Gastrocnemius medialis (tissue), 4 donors: ENCODE measurements at regions not wholly inside any gene's neighbourhood (a gene's known extent, or its start where the extent isn't known, plus 50 kb on each side); places are given as distances from the start of the nearest gene placed in this dataset.
"Not testable (repeated sequence)": the region's sequence is repeated elsewhere in the genome, so short reads cannot be mapped to it uniquely, and the experiment has no call there.

Experiments
- ATAC-seq, 2 donors: fragments of 150-250 bp; one replicate each; pipeline ENCODE4 v1.9.1; 2016
- DNase-seq, 2 donors: peaks; one replicate each; pipeline ENCODE4 v3.0.0-alpha.2; 2019
- H3K27ac ChIP-seq, 4 donors: fragments of 200-600 bp; sonication (generic); 1 replicate in 1 of 4; 2 replicates in 3 of 4; pipeline ENCODE4 v1.5.1; 2016 to 2018; ENCODE audit warnings: mild to moderate bottlenecking in 2 of 4, moderate library complexity in 1 of 4
- H3K27me3 ChIP-seq, 3 donors: fragments of 200-600 bp; sonication (generic) in 2 of 3; 1 replicate in 1 of 3; 2 replicates in 2 of 3; pipeline versions ENCODE4 v1.5.1 to v1.6.0; 2016 to 2019; ENCODE audit warnings: mild to moderate bottlenecking in 1 of 3, moderate library complexity in 1 of 3
- H3K36me3 ChIP-seq, 2 donors: fragments of 200-600 bp; sonication (generic) in 1 of 2; one replicate each; pipeline ENCODE4 v1.5.1; 2017 to 2018
- H3K4me1 ChIP-seq, 2 donors: fragments of 200-600 bp; sonication (generic) in 1 of 2; one replicate each; pipeline ENCODE4 v1.5.1; 2016 to 2017; ENCODE audit warnings: mild to moderate bottlenecking in 2 of 2
- H3K4me3 ChIP-seq, 4 donors: fragments of 200-600 bp; sonication (generic) in 3 of 4; 1 replicate in 1 of 4; 2 replicates in 3 of 4; pipeline ENCODE4 v1.5.1; 2016 to 2019; ENCODE audit warnings: mild to moderate bottlenecking in 2 of 4
- H3K9me3 ChIP-seq, 3 donors: fragments of 200-600 bp; sonication (generic) in 2 of 3; 1 replicate in 1 of 3; 2 replicates in 2 of 3; pipeline ENCODE4 v1.5.1; 2016 to 2019
- CTCF ChIP-seq, 5 experiments: fragments of 450-650 bp in 3 of 5; fragments of 200-600 bp in 2 of 5; sonication (generic) in 2 of 5; IDR thresholded peaks in 4 of 5; conservative IDR thresholded peaks in 1 of 5; 1 replicate in 4 of 5; 2 replicates in 1 of 5; pipeline ENCODE4 v1.5.1; 2016 to 2019; ENCODE audit warnings: antibody characterized with exemption in 5 of 5, mild to moderate bottlenecking in 3 of 5, moderate library complexity in 3 of 5
- POLR2A ChIP-seq, 2 donors: fragments of 450-650 bp; IDR thresholded peaks; one replicate each; pipeline ENCODE4 v1.6.1; 2017; ENCODE audit warnings: antibody characterized with exemption in 2 of 2, mild to moderate bottlenecking in 2 of 2, moderate library complexity in 2 of 2
- in situ Hi-C, 4 donors: fragments of 200-750 bp; cut with MboI; loops; one replicate each; pipeline versions ENCODE4 v1.15.0 to v1.8.0; 2017; ENCODE audit warnings: low sequenced_read_pairs in 4 of 4
- intact Hi-C: fragments of 100-400 bp; cut with DNase I; formaldehyde crosslinking; loops from one replicate; pipeline ENCODE4 v1.15.1; 2023; ENCODE audit warnings: low total_unique reads

GRCh38 chr3:62948921-62949320, 73.7 kb upstream of the CADPS start:
- no peak for ATAC-seq
- Histone ChIP-seq H3K4me1 (no peaks in the 10 kb centered on the region), H3K4me3 (no peak overlapping the region), H3K36me3 (no peaks in the 10 kb centered on the region), H3K9me3 (no peaks in the 10 kb centered on the region), H3K27me3 (no peaks in the 10 kb centered on the region), H3K27ac (no peak overlapping the region)
- intact Hi-C loops (no loop called here), in situ Hi-C loops (no loop called here)
- TF ChIP-seq POLR2A (IDR thresholded peaks at IDR 0.05) (no peak), CTCF (IDR thresholded peaks at IDR 0.05 in 4 of 5, conservative IDR thresholded peaks at IDR 0.05 in 1 of 5) (no peak)
- no peak for DNase-seq

- intact Hi-C loops (no loop called here), in situ Hi-C loops (no loop called here)
- Histone ChIP-seq H3K27me3 (no peaks in the 10 kb centered on the region), H3K9me3 (no peaks in the 10 kb centered on the region), H3K36me3 (no peaks in the 10 kb centered on the region), H3K4me3 (no peak overlapping the region), H3K4me1 (no peaks in the 10 kb centered on the region), H3K27ac (no peak overlapping the region)
- ATAC-seq: no peak
- no peak for TF ChIP-seq POLR2A (IDR thresholded peaks at IDR 0.05)
- TF ChIP-seq CTCF (IDR thresholded peaks at IDR 0.05 in 4 of 5, conservative IDR thresholded peaks at IDR 0.05 in 1 of 5): no peak
- DNase-seq: no peak
Measured at GRCh38 chr3:62950210-62950609, 75.0 kb upstream of the CADPS start.

GRCh38 chr3:62951037-62951613, 75.9 kb upstream of the CADPS start:
- DNase-seq (no peak), ATAC-seq (no peak)
- Histone ChIP-seq H3K4me1 (no peaks in the 10 kb centered on the region), H3K27ac (no peak overlapping the region), H3K36me3 (no peaks in the 10 kb centered on the region), H3K4me3 (no peak overlapping the region), H3K27me3 (no peaks in the 10 kb centered on the region), H3K9me3 (no peaks in the 10 kb centered on the region)
- intact Hi-C loops (no loop called here), in situ Hi-C loops (no loop called here)
- TF ChIP-seq POLR2A (IDR thresholded peaks at IDR 0.05): no peak
- TF ChIP-seq CTCF (IDR thresholded peaks at IDR 0.05 in 4 of 5, conservative IDR thresholded peaks at IDR 0.05 in 1 of 5): no peak

- H3K4me3 ChIP-seq, DNase-seq, H3K27ac ChIP-seq, H3K36me3 ChIP-seq, H3K9me3 ChIP-seq, H3K27me3 ChIP-seq, H3K4me1 ChIP-seq, ATAC-seq, intact Hi-C loops, in situ Hi-C loops: not testable (repeated sequence)
Measured at GRCh38 chr3:62951880-62952279, 76.7 kb upstream of the CADPS start.

- no peaks in the 10 kb centered on the region for H3K4me1 ChIP-seq
- in situ Hi-C loops: no loop called here
- TF ChIP-seq CTCF (IDR thresholded peaks at IDR 0.05 in 4 of 5, conservative IDR thresholded peaks at IDR 0.05 in 1 of 5) (no peak), POLR2A (IDR thresholded peaks at IDR 0.05) (no peak)
- H3K27me3 ChIP-seq: no peaks in the 10 kb centered on the region
- intact Hi-C loops: no loop called here
- H3K36me3 ChIP-seq: no peaks in the 10 kb centered on the region
- no peaks in the 10 kb centered on the region for H3K9me3 ChIP-seq
- no peak for ATAC-seq
- no peak for DNase-seq
- no peak overlapping the region for H3K4me3 ChIP-seq
- no peak overlapping the region for H3K27ac ChIP-seq
Measured at GRCh38 chr3:62954580-62954979, 79.4 kb upstream of the CADPS start.
